HL-60 (cell line): ENCODE measurements at regions not wholly inside any gene's neighbourhood (a gene's known extent, or its start where the extent isn't known, plus 50 kb on each side); places are given as distances from the start of the nearest gene placed in this dataset.

Source experiments
- CTCF ChIP-seq: IDR thresholded peaks from one replicate; pipeline ENCODE4 v1.5.1; 2011; ENCODE audit warnings: low read length, control low read depth, inconsistent platforms; ENCODE audit not compliant: insufficient read depth
- POLR2AphosphoS5 ChIP-seq: IDR thresholded peaks from 2 replicates; pipeline ENCODE4 v1.6.1; 2012; ENCODE audit warnings: low read depth
- REST ChIP-seq: IDR thresholded peaks from 2 replicates; pipeline ENCODE4 v1.6.1; 2012; ENCODE audit warnings: low read depth; ENCODE audit not compliant: insufficient replicate concordance
- SPI1 ChIP-seq: IDR thresholded peaks from 2 replicates; pipeline ENCODE4 v1.6.1; 2012; ENCODE audit warnings: low read depth, mild to moderate bottlenecking, borderline replicate concordance

GRCh38 chr9:16150938-16151650, 598.3 kb downstream of the CCDC171 start:
- TF ChIP-seq CTCF (no peak), SPI1 (no peak), REST (no peak), POLR2AphosphoS5 (no peak)
